LNCAP (cell line): ENCODE measurements at regions not wholly inside any gene's neighbourhood (a gene's known extent, or its start where the extent isn't known, plus 50 kb on each side); places are given as distances from the start of the nearest gene placed in this dataset.

Source experiments
- TF ChIP-seq, protein P1 (sequence below): fragments of 450-650 bp; IDR thresholded peaks from 2 replicates; pipeline ENCODE4 v1.5.1; 2017; ENCODE audit warnings: mild to moderate bottlenecking

DNA sequence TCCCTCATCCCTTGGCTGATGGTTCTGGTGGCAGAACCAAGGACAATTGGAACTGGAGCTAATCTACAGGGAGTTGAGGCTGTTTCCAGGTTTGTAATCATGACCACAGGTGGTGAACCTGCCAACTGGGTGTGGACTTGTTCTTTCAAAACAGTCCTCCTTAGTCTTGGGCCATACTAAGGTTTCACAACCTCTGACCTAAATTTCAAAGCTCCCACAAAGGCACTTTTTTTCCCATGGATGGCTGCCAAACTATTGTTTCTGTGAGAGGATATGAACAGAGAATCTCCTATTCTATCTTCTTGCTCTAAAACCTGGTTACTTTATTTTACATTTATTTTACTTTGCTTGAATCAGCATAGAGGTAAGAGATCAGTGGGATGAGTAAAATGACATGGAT, 106.5 kb upstream of the IZUMO3 start:
- TF ChIP-seq, protein P1, sequence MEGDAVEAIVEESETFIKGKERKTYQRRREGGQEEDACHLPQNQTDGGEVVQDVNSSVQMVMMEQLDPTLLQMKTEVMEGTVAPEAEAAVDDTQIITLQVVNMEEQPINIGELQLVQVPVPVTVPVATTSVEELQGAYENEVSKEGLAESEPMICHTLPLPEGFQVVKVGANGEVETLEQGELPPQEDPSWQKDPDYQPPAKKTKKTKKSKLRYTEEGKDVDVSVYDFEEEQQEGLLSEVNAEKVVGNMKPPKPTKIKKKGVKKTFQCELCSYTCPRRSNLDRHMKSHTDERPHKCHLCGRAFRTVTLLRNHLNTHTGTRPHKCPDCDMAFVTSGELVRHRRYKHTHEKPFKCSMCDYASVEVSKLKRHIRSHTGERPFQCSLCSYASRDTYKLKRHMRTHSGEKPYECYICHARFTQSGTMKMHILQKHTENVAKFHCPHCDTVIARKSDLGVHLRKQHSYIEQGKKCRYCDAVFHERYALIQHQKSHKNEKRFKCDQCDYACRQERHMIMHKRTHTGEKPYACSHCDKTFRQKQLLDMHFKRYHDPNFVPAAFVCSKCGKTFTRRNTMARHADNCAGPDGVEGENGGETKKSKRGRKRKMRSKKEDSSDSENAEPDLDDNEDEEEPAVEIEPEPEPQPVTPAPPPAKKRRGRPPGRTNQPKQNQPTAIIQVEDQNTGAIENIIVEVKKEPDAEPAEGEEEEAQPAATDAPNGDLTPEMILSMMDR, result no peak

DNA sequence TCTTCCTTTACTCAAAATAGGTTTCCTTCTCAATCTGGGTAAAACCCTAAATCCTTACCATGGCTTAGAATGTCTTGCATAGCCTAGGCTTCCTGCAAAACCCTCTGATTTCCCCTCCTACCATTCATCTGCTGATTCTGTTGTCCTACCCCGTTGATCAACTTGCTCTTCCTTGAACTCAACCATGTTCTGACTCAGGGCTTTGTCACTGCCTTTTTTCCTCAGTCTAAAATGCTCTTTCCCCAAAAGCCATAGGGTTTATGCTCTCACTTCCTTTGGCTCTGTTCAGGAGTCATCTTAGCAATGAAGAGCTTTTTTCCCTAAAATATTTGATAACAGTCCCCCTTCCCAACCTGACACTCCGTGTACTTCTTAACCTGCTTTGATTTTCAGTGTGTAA, 79.4 kb upstream of the IZUMO3 start:
- TF ChIP-seq, protein P1, result no peak

DNA sequence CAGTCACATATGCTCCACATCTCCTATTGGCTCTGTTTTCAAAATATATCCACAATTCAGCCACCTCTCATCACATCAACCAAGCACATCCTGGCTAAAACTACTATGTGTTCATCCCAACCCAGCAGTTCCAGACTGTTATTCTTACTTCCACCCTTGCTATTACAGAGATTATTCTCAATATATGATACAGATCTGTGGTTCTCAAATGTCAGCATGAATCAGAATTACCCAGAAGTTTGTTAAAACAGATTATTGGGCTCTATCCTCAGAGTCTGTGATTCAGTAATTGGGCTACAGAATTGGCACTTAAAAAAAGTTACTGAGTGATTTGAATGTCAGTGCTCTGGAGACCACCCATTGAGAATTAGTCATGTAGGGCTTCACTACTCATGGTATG, 78.8 kb upstream of the IZUMO3 start:
- TF ChIP-seq, protein P1, result no peak

DNA sequence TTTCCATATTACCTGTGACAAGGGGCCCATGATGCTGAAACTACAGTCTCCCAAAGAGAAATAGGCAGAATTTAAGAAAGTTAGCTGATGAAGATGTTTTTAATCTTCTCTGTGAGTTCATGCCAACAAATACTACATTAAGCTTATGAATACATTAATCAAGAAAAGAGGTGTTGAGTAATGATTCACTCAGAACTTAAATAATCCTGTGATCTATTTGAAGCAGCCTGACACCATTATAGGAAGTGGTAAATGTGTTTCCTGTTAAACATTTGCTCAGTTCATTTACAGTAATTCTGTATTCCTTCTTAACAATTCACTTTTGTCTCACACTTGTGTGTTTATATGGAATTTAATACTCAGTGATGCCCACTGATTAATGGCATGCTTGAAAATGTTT, 75.0 kb upstream of the IZUMO3 start:
- TF ChIP-seq, protein P1, result no peak

- TF ChIP-seq, protein P1, result no peak
These were observed 71.2 kb upstream of the IZUMO3 start for GRCh38 chr9:24616863-24617262.

- TF ChIP-seq, protein P1, result 0 out of 2 replicates have a peak, but pooled peaks have one; percentile 15
These were observed 68.4 kb upstream of the IZUMO3 start for GRCh38 chr9:24614070-24614469.

- TF ChIP-seq, protein P1, result no peak
These were observed 62.9 kb upstream of the IZUMO3 start for GRCh38 chr9:24608599-24608998.

DNA sequence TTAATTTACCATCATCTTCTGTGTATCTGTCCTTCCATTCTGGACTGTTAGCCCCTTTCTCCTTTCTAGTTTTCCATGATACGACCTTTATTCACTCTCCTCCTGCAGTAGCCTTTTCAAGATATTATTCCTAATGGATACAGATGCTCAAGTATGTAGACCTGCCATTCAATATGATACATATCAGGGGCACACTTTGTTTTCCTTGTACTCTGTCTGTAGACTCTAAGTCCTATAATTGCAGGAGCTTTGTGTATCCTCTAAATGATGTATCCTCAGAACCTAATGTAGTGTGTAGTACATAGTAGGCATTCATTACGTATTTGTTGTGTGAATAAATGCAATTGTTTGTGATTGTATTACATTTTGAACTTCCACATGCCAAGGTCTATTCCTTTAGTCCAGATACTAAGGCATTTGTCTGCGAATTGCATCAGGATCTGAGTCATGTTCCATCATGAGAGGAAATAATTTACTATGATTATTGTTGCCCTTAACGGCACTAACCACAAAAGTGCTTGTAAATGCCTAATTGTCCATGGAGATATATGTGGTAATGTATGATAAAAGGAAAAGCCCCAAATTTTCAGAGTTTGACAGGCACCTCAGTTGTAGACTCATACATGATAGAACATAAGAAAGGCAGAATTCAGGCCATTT, 57.1 kb upstream of the IZUMO3 start:
- TF ChIP-seq, protein P1, result no peak
